Right ventricle myocardium inferior (tissue), 1 donor: ENCODE measurements at regions not wholly inside any gene's neighbourhood (a gene's known extent, or its start where the extent isn't known, plus 50 kb on each side); places are given as distances from the start of the nearest gene placed in this dataset.
A peak's percentile ranks its signal among the peaks of the same experiment; 100 is the strongest.

ENCODE experiments used
- ATAC-seq: fragments of 200-7000 bp; cut with Tn5 transposase; one replicate; pipeline ENCODE4 v1.9.1; 2020; ENCODE audit warnings: mild to moderate bottlenecking, moderate library complexity
- DNase-seq: peaks from one replicate; pipeline ENCODE4 v3.0.0; 2021; ENCODE audit errors: missing footprints
- intact Hi-C: fragments of 100-400 bp; cut with DNase I; formaldehyde crosslinking; loops from one replicate; pipeline ENCODE4 v1.11.0; 2022
- donor health status: DM: no; HTN: yes; CAD: no; lungs with severe emphysema.

DNA sequence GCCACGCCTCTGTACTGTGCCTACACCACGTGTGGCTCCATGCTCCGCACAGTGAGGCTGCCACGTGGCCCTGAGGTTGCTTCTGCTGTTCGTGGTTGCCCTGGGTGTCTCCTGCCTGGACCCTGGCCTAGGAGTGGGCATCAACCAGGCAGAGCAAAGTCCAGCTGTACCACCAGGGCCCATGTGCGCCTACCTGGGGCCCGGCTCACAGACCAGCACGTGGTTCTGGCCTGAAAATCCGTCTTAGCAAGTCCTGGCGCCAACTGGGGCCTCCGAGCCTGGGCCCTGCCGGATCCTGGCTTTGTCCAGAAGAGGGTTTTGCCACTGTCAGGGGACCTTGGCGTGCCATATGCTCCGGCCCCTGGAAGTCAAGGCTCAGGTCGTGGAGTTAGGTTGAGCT, 107.1 kb upstream of the TTC34 start:
- DNase-seq, result no peak
- no peak for ATAC-seq
- intact Hi-C loops, result no loop called here

GRCh38 chr1:2909797-2910196, 108.3 kb upstream of the TTC34 start:
- ATAC-seq (no peak), DNase-seq (no peak)
- intact Hi-C loops, result no loop called here

DNA sequence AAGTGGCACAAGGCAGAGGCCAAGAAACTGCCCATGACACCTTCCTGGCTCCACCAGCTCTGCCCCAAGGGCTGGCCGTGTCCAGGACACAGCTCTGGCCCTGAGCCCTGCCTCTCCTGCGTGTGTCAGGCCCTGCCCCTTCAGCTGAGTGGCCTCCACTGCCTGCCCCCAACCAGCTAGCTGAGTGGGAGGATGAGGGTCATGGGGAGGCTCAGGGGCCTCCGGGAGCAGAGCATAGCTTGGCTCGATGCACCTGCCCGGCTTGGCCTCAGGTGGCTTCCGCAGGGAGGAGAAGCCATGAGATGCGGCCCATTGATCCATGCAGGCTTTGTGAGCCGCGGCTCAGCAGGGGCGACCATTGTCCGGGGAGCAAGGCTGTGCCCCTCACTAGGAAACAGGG, 108.7 kb upstream of the TTC34 start:
- intact Hi-C loops, result no loop called here
- ATAC-seq (no peak), DNase-seq (no peak)

GRCh38 chr1:2911421-2912178, 109.7 kb upstream of the ACTRT2 start:
- ATAC-seq (no peak), DNase-seq (no peak)
- intact Hi-C loops, result no loop called here

DNA sequence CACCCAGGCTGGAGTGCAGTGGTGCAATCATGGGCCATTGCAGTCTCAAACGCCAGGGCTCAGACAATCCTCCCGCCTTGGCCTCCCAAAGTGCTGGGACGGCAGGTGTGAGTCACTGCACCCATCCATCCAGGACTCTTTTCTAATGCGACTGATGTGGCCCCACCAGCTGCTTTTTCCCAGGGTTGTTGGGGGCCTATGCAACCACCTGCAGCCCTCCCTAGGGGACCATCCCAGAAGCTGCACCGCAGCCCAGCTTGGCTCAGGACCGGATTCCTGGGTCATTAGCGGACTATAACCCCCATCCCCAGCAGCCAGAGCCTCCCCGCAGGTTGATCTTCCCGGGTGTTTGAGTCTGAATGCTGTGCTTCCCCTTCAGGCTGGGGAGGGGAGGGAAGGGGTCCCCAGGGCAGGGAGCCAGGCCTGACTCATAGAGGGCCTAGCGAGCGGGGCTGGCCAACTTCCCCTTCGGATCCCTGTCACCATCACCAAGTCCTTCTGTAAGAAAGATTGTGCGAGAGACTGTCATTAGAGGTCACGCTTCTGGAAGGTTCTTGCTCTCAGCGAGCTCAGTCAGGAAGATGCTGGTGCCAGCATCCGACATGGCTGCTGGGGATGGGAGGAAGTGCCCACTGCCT, 108.7 kb upstream of the ACTRT2 start:
- DNase-seq (no peak), ATAC-seq (no peak)

DNA sequence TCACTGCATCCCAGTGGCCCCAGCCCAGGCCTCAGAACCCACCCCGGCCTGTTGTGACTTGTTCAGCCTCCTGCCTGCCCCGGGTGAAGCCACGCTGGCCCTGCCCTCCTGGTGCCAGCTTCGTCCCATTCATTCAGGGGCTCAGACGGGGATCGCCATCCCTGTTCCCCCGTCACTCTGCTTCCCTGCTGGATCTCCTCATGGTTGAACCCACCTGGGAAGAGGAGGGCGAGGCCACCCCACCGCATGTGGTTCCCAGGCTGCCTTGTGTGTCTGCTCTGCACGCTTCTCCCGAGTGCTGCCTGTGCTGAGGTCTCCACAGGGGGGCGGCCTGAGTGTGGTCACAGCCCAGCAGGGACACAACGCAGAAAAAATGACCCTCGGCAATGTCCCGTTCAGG, 108.2 kb upstream of the ACTRT2 start:
- no peak for ATAC-seq
- DNase-seq, result no peak
- intact Hi-C loops, result no loop called here

More for the DNA sequence above, 108.7 kb upstream of the ACTRT2 start:
- intact Hi-C loops, result no loop called here

DNA sequence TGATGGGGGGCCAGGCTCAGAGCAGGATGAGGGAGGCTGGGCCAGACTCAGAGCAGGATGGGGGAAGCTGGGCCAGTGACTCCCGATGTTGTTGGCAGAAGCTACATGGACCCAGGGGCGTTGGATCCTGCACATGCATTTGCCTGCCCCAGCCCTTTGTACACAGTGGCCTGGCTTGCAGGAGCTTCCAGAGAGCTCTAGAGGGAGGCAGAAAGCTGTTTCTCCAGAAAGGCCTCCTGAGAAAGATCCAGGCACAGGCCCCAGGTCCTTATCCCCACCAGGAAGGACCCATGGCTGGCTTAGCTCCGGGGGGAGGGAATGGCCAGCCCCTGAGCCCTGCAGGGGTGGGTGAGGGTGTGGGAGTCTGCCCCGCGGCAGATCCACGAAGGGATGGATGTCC, 106.6 kb upstream of the ACTRT2 start:
- DNase-seq (no peak), ATAC-seq (no peak)
- intact Hi-C loops, result no loop called here

GRCh38 chr1:2916153-2916552, 105.1 kb upstream of the ACTRT2 start:
- intact Hi-C loops, result no loop called here
- ATAC-seq (no peak), DNase-seq (no peak)

GRCh38 chr1:2916706-2917105, 104.6 kb upstream of the ACTRT2 start:
- intact Hi-C loops, result no loop called here
- no peak for ATAC-seq
- no peak for DNase-seq

- ATAC-seq (no peak), DNase-seq (no peak)
- intact Hi-C loops, result no loop called here
Measured at GRCh38 chr1:2917284-2917683, 104.0 kb upstream of the ACTRT2 start.

DNA sequence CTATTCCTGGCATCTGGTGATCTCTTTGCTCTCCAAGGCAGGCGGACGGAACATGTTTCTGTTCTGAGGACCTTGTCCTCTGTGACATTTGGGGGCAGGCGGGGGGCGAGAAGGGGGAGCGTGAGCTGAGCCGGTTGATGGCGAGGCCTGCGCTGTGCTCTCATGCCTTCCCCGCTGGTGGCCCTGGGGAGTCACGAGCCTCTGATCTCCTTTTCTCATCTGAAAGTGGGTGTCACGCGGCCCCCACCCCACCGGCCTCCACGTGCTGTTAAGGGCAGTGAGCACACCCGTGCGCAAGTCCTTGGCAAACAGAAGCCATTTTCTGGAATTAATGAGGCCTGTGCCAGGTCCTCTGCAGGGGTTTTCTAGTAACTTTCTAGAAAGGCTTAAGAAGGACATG, 102.8 kb upstream of the ACTRT2 start:
- ATAC-seq (no peak), DNase-seq (no peak)
- intact Hi-C loops, result no loop called here

- intact Hi-C loops, result no loop called here
- ATAC-seq, result no peak
- no peak for DNase-seq
Measured at GRCh38 chr1:2919841-2920240, 101.4 kb upstream of the ACTRT2 start.

GRCh38 chr1:2920421-2921015, 100.7 kb upstream of the ACTRT2 start:
- intact Hi-C loops, result no loop called here
- no peak for ATAC-seq
- no peak for DNase-seq

DNA sequence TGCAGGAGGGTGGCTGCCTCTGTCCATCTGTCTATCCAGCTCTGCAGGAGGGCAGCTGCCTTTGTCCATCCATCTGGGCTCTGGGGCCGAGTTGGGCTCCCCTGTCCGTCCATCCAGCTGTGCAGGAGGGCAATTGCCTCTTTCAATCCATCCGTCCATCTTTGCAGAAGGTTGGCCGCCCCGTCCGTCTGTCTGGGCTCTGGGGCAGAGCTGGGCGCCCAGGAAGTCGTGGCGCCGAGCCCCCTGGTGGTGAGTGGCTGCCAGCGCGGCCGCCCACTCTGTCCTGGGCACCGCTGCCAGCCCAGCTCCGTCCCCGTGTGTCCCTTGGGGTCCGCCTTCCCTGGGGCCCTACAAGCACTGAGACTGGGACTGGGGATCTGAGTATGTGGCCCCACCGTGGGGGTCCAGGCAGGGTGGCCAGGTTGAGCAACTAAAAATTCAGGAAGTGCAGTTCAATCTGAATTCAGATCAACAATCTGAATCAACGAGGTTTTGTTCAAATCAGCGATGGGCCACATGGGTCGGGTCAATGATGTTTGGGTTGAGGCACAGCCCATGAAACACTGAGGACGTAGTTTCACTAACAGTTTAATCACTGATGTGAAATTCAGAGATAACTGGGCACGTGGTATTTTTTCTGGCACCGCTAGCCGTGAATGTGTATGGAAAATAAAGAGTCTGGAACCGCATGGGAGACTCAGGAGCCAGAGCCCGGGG, 99.1 kb upstream of the ACTRT2 start:
- ATAC-seq, result no peak
- no peak for DNase-seq
- intact Hi-C loops, result no loop called here

GRCh38 chr1:2923351-2923750, 97.9 kb upstream of the ACTRT2 start:
- ATAC-seq (no peak), DNase-seq (no peak)
- intact Hi-C loops, result no loop called here

GRCh38 chr1:2925291-2925690, 96.0 kb upstream of the ACTRT2 start:
- intact Hi-C loops, result no loop called here
- DNase-seq, result no peak
- no peak for ATAC-seq

- intact Hi-C loops, result no loop called here
- no peak for ATAC-seq
- no peak for DNase-seq
Measured at GRCh38 chr1:2925918-2926317, 95.3 kb upstream of the ACTRT2 start.

- intact Hi-C loops, result no loop called here
Measured at GRCh38 chr1:2926447-2927055, 94.7 kb upstream of the ACTRT2 start.

More at GRCh38 chr1:2926447-2927055, 94.7 kb upstream of the ACTRT2 start:
- DNase-seq, result no peak
- peak; percentile 13 for ATAC-seq
